SU-DHL-6 (cell line): ENCODE measurements at regions not wholly inside any gene's neighbourhood (a gene's known extent, or its start where the extent isn't known, plus 50 kb on each side); places are given as distances from the start of the nearest gene placed in this dataset.

Experiments
- H2AFZ ChIP-seq: fragments of 200-600 bp; sonication (generic); 2 replicates; pipeline ENCODE4 v1.6.1; 2014; ENCODE audit warnings: low read depth, mild to moderate bottlenecking, moderate library complexity, mixed read lengths, antibody characterized with exemption, low read length; ENCODE audit not compliant: severe bottlenecking
- H3F3A ChIP-seq: fragments of 200-600 bp; shearing (Covaris generic); 2 replicates; pipeline ENCODE4 v1.6.0; 2016; ENCODE audit warnings: antibody characterized with exemption, mild to moderate bottlenecking; ENCODE audit not compliant: insufficient read depth
- H3K27ac ChIP-seq: fragments of 200-600 bp; sonication (generic); 2 replicates; pipeline ENCODE4 v1.5.1; 2016; ENCODE audit warnings: low read depth, mild to moderate bottlenecking, low read length, moderate library complexity, mixed read lengths
- H3K27me3 ChIP-seq: fragments of 200-600 bp; sonication (generic), shearing (Covaris generic); 2 replicates; pipeline ENCODE4 v1.6.0; 2014; ENCODE audit warnings: mild to moderate bottlenecking, low read length
- H3K36me3 ChIP-seq: fragments of 200-600 bp; sonication (generic); 2 replicates; pipeline ENCODE4 v1.6.1; 2014; ENCODE audit warnings: mild to moderate bottlenecking, low read length, mixed read lengths
- H3K4me2 ChIP-seq: fragments of 300-600, 200-600 bp; shearing (Covaris generic), sonication (generic); 2 replicates; pipeline ENCODE4 v1.6.0; 2014; ENCODE audit warnings: low read length, low read depth, mild to moderate bottlenecking; ENCODE audit not compliant: poor library complexity, severe bottlenecking
- H3K4me3 ChIP-seq: fragments of 200-600 bp; sonication (generic); 2 replicates; pipeline ENCODE4 v1.5.1; 2014; ENCODE audit warnings: antibody characterized with exemption, low read length, mild to moderate bottlenecking, mixed read lengths; ENCODE audit not compliant: insufficient read depth, poor library complexity, severe bottlenecking
- H3K79me2 ChIP-seq: fragments of 200-600 bp; sonication (generic); 2 replicates; pipeline ENCODE4 v1.6.1; 2014; ENCODE audit warnings: mild to moderate bottlenecking, low read length, moderate library complexity; ENCODE audit not compliant: insufficient read depth
- H3K9ac ChIP-seq: fragments of 200-600 bp; sonication (generic); 2 replicates; pipeline ENCODE4 v1.7.0; 2014; ENCODE audit warnings: mild to moderate bottlenecking, low read length
- H3K9me2 ChIP-seq: fragments of 200-600 bp; sonication (generic); replicated peaks from 2 replicates; pipeline ENCODE4 v1.6.1; 2014; ENCODE audit warnings: low read length; ENCODE audit not compliant: insufficient read depth
- H3K9me3 ChIP-seq: fragments of 200-600 bp; sonication (generic); 2 replicates; pipeline ENCODE4 v1.6.1; 2014; ENCODE audit warnings: low read length, mixed read lengths; ENCODE audit not compliant: insufficient read depth
- H4K20me1 ChIP-seq: fragments of 200-600 bp; sonication (generic); 2 replicates; pipeline ENCODE4 v1.6.1; 2014; ENCODE audit warnings: low read depth, mild to moderate bottlenecking, antibody characterized with exemption, low read length, moderate library complexity, mixed read lengths
- EZH2phosphoT487 ChIP-seq: fragments of 200-600 bp; sonication (generic), shearing (Covaris generic); conservative IDR thresholded peaks from 2 replicates; pipeline ENCODE4 v1.6.1; 2018; ENCODE audit warnings: mild to moderate bottlenecking, antibody characterized with exemption, low read length, moderate library complexity, mixed read lengths
- TF ChIP-seq, protein P1 (sequence below): fragments of 200-600 bp; sonication (generic); IDR thresholded peaks from one replicate; pipeline ENCODE4 v1.5.1; 2017; ENCODE audit warnings: antibody characterized with exemption, mild to moderate bottlenecking, low read length, moderate library complexity; ENCODE audit not compliant: insufficient read depth, poor library complexity, severe bottlenecking

DNA sequence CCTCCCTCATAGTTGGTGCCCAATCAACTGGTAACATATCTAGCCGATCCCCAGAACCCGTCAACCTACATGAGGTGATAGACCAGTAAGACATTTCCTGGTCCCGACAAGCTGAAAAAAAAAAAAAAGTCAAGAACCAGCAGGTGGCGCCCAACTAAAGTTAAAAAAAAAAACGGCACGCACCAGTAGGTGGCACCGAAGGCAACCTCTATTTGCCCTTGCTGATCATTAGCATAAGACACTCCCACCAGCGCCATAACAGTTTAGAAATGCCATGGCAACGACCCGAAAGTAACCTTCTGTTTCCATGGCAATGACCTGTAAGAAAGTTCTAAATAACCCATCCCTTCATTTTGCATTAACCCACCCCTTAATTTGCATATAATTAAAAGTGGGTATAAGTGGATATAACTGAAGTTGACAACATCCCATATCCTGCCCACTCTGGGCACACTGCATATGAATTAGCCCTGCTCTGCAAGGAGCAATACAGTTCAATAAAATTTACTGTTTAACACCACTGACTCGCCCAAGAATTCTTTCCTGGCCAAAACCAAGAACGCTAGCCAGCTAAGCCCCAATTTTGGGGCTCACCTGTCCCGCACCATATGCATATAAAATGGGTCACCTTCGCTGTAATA, 83.9 kb upstream of the SPANXB1 start:
- Histone ChIP-seq H4K20me1 (no peaks in the 10 kb centered on the region), H3K27ac (no peak overlapping the region), H3K9me3 (no peaks in the 10 kb centered on the region), H3K4me3 (no peak overlapping the region), H3K9me2 (no peaks in the 10 kb centered on the region), H3K9ac (no peak overlapping the region), H3K4me2 (no peak overlapping the region), H3F3A (no peaks in the 10 kb centered on the region), H2AFZ (no peak overlapping the region), H3K36me3 (no peaks in the 10 kb centered on the region), H3K27me3 (no peaks in the 10 kb centered on the region), H3K79me2 (no peaks in the 10 kb centered on the region)
- TF ChIP-seq, protein P1, sequence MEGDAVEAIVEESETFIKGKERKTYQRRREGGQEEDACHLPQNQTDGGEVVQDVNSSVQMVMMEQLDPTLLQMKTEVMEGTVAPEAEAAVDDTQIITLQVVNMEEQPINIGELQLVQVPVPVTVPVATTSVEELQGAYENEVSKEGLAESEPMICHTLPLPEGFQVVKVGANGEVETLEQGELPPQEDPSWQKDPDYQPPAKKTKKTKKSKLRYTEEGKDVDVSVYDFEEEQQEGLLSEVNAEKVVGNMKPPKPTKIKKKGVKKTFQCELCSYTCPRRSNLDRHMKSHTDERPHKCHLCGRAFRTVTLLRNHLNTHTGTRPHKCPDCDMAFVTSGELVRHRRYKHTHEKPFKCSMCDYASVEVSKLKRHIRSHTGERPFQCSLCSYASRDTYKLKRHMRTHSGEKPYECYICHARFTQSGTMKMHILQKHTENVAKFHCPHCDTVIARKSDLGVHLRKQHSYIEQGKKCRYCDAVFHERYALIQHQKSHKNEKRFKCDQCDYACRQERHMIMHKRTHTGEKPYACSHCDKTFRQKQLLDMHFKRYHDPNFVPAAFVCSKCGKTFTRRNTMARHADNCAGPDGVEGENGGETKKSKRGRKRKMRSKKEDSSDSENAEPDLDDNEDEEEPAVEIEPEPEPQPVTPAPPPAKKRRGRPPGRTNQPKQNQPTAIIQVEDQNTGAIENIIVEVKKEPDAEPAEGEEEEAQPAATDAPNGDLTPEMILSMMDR, result peak; percentile 52
- TF ChIP-seq EZH2phosphoT487, result no peak

DNA sequence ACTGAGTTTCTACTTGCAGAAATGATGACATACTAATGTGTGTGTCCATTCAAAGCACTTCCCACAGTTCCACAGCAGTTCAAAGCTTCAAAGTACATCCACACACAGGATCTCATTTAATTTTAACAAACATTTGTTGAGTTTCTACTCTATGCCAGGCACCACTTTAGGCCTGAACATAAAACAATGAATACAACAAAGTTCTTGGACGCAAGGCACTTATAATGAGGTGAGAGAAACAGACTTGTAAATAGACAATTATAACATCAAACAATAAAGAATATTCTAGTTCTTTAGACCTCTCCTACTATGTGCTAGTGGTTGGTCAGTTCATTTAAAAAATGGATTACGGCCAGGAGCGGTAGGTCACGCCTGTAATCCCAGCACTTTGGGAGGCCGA, 82.0 kb upstream of the SPANXB1 start:
- Histone ChIP-seq H3F3A (no peaks in the 10 kb centered on the region), H3K9ac (no peak overlapping the region), H3K4me3 (no peak overlapping the region), H2AFZ (no peak overlapping the region), H3K27ac (no peak overlapping the region), H3K36me3 (no peaks in the 10 kb centered on the region), H3K9me2 (no peaks in the 10 kb centered on the region), H3K9me3 (no peaks in the 10 kb centered on the region), H4K20me1 (no peaks in the 10 kb centered on the region), H3K79me2 (no peaks in the 10 kb centered on the region), H3K4me2 (no peak overlapping the region), H3K27me3 (no peaks in the 10 kb centered on the region)
- no peak for TF ChIP-seq EZH2phosphoT487
- TF ChIP-seq, protein P1, result no peak

DNA sequence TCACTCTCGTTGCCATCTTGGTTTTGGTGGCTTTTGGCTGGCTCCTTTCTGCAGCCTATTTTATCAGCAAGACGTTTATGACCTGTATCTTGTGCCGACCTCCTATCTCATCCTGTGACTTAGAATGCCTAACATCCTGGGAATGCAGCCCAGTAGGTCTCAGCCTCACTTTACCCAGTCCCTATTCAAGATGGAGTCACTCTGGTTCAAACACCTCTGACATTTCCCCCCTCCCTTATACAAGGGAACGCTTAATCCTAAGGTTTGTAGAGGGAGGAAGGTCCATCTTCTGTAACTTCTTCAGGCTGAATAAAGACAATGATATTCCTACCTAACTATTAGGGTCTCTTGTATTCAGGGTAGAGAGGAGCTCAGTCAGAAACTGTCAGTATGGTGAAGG, 79.3 kb upstream of the SPANXB1 start:
- Histone ChIP-seq H3K27ac (no peak overlapping the region), H3K4me2 (no peak overlapping the region), H3K9me3 (no peaks in the 10 kb centered on the region), H2AFZ (no peak overlapping the region), H3K4me3 (no peak overlapping the region), H3K9ac (no peak overlapping the region), H3K9me2 (no peaks in the 10 kb centered on the region), H3F3A (no peaks in the 10 kb centered on the region), H3K36me3 (no peaks in the 10 kb centered on the region), H3K79me2 (no peaks in the 10 kb centered on the region), H3K27me3 (no peaks in the 10 kb centered on the region), H4K20me1 (no peaks in the 10 kb centered on the region)
- TF ChIP-seq EZH2phosphoT487, result no peak
- TF ChIP-seq, protein P1, result no peak
